ENCODE measurements at regions not wholly inside any gene's neighbourhood (a gene's known extent, or its start where the extent isn't known, plus 50 kb on each side); places are given as distances from the start of the nearest gene placed in this dataset.
A peak's percentile ranks its signal among the peaks of the same experiment; 100 is the strongest.

DNA sequence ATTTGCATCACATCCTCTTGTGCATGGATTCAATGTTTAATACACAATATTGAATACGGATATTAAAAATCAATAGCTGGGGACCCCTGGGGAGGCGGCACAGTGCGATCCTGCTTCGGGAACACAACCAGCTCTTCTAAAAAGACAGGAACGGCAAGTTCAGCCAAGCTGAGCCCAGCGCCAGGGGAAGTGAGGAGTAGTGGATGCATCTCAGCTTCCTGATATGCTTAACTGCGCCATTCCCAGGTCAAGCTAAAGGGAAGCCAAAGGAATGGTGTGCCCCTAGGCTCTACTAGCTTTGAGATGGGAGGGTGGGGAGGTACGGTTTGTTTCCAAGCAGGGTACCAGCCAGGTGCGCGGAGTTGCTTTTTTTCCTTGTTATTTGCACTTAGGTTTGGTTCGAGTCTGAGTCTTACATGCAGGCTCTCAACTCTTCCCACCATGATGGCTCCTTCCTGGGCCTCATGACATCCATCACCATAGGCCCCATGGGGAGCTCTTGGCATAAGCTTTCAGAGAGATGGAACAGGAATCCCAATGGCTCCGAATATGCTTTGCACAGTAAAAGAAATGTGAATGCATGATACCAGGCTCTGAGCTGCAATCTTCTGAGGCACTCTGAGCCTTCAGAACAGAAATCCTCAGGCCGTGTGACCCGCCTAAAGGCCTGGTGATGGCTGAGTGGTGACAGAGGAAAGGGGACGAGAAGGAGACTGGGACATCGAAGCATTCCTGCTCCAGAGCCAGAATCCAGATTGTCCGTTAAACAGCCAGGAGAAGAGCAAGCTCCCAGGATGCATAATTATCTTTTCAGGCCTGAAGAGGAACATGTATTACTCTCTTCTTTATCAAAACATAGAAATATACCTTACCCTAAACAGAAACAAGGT is 51.8 kb upstream of the BCOR start:
- DNase-seq (ENCODE audit: low read depth, low spot score) = no peak
- H3K27ac ChIP-seq (ENCODE audit: insufficient read depth, low read depth, low read length) = peak overlapping the region; percentile 90
- H3K36me3 ChIP-seq (ENCODE audit: control insufficient read depth in 2 of 2, extremely low read depth in 1 of 2, insufficient read depth in 2 of 2, low read length in 2 of 2) = no peaks in the 10 kb centered on the region
- no peaks in the 10 kb centered on the region for H3K79me2 ChIP-seq (ENCODE audit: control insufficient read depth, insufficient read depth, low read length)
- peak overlapping the region; percentile 68 for H3K4me2 ChIP-seq (ENCODE audit: insufficient read depth, low read length)
- no peaks in the 10 kb centered on the region for H3K27me3 ChIP-seq (ENCODE audit: control insufficient read depth in 2 of 2, insufficient read depth in 2 of 2, low read length in 2 of 2)
- H3K9me1 ChIP-seq (replicated peaks; ENCODE audit: control insufficient read depth, extremely low read depth, insufficient read depth, low read length) = no peaks in the 10 kb centered on the region
- H2AFZ ChIP-seq (ENCODE audit: low read depth, low read length) = no peak overlapping the region
- no peak overlapping the region for H3K9ac ChIP-seq (replicated peaks; ENCODE audit: extremely low read depth, insufficient read depth, low read length)
- no TSS peak for BruUV-seq (replicated peaks)
- no peaks in the 10 kb centered on the region for H4K20me1 ChIP-seq (replicated peaks; ENCODE audit: control insufficient read depth, extremely low read depth, insufficient read depth, low read length)
- ChIA-PET CTCF (interaction anchor here (0.9 to 1.5 kb wide), 5 partner anchors 39 to 419 kb away, joined by 3 to 4 read pairs (median 3); no protein-coding TSS in a partner anchor), POLR2A (no interaction called here)
- dilution Hi-C loops (cut with MboI; ENCODE audit: extremely low pct_ligation_motif_present, low sequenced_read_pairs) = no loop called here
- H3K4me3 ChIP-seq (replicated peaks in 1 of 3; ENCODE audit: insufficient read depth in 1 of 3, low read depth in 1 of 3, low read length in 3 of 3) = no peak overlapping the region
- no peaks in the 10 kb centered on the region for H3K9me3 ChIP-seq (replicated peaks; ENCODE audit: control insufficient read depth, insufficient read depth, low read length)
- TF ChIP-seq JUN (IDR thresholded peaks at IDR 0.05; ENCODE audit: borderline replicate concordance, insufficient read depth, insufficient read length, low read depth) (no peak), EZH2 (IDR thresholded peaks at IDR 0.05; ENCODE audit: borderline replicate concordance, low read depth, low read length, severe bottlenecking) (no peak), MYC (IDR thresholded peaks at IDR 0.05; ENCODE audit: low read depth, low read length) (no peak), POLR2AphosphoS5 (IDR thresholded peaks at IDR 0.05; ENCODE audit: insufficient read depth, low read depth, low read length) (no peak), CTCF (IDR thresholded peaks at IDR 0.05; ENCODE audit: extremely low read depth in 1 of 2, insufficient read depth in 1 of 2, low read depth in 1 of 2, low read length in 2 of 2) (no peak), POLR2A (IDR thresholded peaks at IDR 0.05; ENCODE audit: low read depth, low read length) (no peak), FOS (IDR thresholded peaks at IDR 0.05; ENCODE audit: borderline replicate concordance, insufficient read depth, low read length) (no peak), GATA2 (IDR thresholded peaks at IDR 0.05; ENCODE audit: insufficient read depth, insufficient read length, low read depth, low read length) (no peak)
- intact Hi-C loops (cut with micrococcal nuclease) = loop anchor here (2.0 to 5.0 kb wide), 3 partner anchors 137 to 341 kb away; no protein-coding TSS in a partner anchor
- peaks cover 35% of the 10 kb centered on the region for H3K4me1 ChIP-seq (ENCODE audit: control insufficient read depth, extremely low read depth, insufficient read depth, low read length)
- no peak for FAIRE-seq

Measured in endothelial cell of umbilical vein (primary cell).